ENCODE measurements at regions not wholly inside any gene's neighbourhood (a gene's known extent, or its start where the extent isn't known, plus 50 kb on each side); places are given as distances from the start of the nearest gene placed in this dataset.

DNA sequence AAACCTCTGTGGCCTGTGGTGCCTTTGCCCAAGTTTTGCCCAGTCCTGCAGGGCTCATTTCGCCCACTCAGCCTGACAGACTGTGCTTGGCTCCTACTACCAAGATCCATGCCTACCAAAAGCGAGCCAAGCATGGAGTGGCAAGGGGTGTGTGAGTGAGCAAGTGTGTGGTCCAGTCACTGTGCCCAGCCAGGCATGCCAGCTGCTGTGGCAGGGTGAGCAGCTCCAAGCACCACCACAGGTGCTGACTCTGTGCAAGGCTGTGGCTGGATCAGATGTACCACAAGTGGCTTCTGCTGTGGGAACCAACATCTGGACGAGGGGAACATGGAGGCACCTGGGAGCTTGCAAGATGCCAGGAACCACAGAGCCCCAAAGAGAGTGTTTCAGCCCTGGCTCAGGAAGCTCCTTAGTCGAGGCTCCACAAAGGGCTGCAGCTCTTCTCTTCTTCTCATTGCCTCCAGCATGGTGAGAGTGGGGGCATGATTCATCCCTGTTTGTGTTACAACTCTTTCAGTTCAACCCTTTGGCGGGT lies 1564.2 kb upstream of the MIR17HG start:
- DNase-seq = no peak
- H3K9me3 ChIP-seq = no peaks in the 10 kb centered on the region
- TF ChIP-seq POLR2A (IDR thresholded peaks at IDR 0.05) = no peak
- TF ChIP-seq, protein P1, sequence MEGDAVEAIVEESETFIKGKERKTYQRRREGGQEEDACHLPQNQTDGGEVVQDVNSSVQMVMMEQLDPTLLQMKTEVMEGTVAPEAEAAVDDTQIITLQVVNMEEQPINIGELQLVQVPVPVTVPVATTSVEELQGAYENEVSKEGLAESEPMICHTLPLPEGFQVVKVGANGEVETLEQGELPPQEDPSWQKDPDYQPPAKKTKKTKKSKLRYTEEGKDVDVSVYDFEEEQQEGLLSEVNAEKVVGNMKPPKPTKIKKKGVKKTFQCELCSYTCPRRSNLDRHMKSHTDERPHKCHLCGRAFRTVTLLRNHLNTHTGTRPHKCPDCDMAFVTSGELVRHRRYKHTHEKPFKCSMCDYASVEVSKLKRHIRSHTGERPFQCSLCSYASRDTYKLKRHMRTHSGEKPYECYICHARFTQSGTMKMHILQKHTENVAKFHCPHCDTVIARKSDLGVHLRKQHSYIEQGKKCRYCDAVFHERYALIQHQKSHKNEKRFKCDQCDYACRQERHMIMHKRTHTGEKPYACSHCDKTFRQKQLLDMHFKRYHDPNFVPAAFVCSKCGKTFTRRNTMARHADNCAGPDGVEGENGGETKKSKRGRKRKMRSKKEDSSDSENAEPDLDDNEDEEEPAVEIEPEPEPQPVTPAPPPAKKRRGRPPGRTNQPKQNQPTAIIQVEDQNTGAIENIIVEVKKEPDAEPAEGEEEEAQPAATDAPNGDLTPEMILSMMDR (IDR thresholded peaks at IDR 0.05) = no peak
- no peak overlapping the region for H3K27ac ChIP-seq
- H3K4me3 ChIP-seq = no peak overlapping the region
- H3K4me1 ChIP-seq = no peaks in the 10 kb centered on the region
- no peaks in the 10 kb centered on the region for H3K36me3 ChIP-seq
- no peaks in the 10 kb centered on the region for H3K27me3 ChIP-seq
- intact Hi-C loops (cut with DNase I) = no loop called here
- WGBS, 2 donors = 71 to 74% methylated on average over 4 to 5 of the region's 5 CpGs

DNA sequence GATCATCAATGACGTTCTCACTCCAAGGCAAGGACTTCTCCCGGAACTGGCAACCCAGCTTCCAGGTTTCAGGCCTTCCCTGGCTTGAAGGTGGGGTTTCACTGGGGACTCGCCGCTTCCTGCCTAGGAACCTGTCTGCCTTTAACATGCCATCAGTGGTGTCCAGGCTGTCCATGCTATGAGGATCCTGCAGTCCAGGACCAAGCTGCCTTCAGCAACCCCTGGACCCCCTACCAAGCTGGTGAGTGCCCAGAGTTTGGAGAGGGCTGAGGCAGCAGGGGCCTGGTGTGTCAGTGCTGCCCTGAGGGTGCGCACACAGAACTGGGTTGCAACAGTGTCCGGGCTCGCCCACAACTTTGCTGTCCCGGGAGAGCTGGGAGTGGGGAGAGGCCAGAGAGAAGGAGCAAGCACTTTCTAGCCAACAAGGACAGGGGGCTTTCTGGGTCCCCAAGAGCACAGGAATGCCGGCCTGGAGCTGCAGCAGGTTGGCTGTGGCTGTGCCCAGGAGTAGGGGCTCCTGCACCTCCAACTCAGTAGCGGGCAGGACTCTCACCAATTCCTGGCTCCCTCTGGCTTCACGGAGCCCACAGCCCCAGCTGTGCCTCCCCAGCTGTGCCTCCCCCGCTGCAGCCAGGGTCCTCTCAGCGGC lies 1563.2 kb upstream of the MIR17HG start:
- no peak for DNase-seq
- TF ChIP-seq, protein P1 (IDR thresholded peaks at IDR 0.05) = no peak
- TF ChIP-seq POLR2A (IDR thresholded peaks at IDR 0.05) = no peak
- no peak overlapping the region for H3K4me3 ChIP-seq
- intact Hi-C loops (cut with DNase I) = no loop called here
- no peak overlapping the region for H3K27ac ChIP-seq
- no peaks in the 10 kb centered on the region for H3K36me3 ChIP-seq
- H3K9me3 ChIP-seq = no peaks in the 10 kb centered on the region
- WGBS, 2 donors = 82 to 89% methylated on average over 5 to 7 of the region's 13 CpGs
- no peaks in the 10 kb centered on the region for H3K27me3 ChIP-seq
- H3K4me1 ChIP-seq = no peaks in the 10 kb centered on the region

DNA sequence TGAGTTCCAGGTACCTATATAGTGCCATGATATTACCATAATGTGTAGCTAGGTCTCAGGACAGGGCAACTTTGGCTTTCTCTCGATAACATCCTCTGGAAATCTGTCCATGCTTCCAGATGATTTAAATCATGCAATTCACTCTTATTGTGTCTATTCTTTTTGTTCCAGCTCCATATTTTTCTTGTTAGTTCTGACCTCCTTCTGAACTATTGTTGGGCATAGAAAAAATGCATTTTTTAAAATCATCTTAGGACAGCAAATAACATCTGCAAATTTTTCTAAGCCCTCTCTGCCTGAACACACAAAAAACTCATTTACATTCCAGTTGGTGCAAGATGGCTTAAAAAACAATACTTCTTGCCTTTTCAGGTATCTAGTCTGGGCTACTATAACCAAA lies 1561.0 kb upstream of the MIR17HG start:
- no peak overlapping the region for H3K27ac ChIP-seq
- no peaks in the 10 kb centered on the region for H3K36me3 ChIP-seq
- H3K4me1 ChIP-seq = no peaks in the 10 kb centered on the region
- intact Hi-C loops (cut with DNase I) = no loop called here
- H3K9me3 ChIP-seq = no peaks in the 10 kb centered on the region
- no peak for TF ChIP-seq POLR2A (IDR thresholded peaks at IDR 0.05)
- TF ChIP-seq, protein P1 (IDR thresholded peaks at IDR 0.05) = no peak
- no peak for DNase-seq
- no peak overlapping the region for H3K4me3 ChIP-seq
- 52 to 62% methylated on average over 1 of the region's 1 CpG for WGBS, 2 donors
- no peaks in the 10 kb centered on the region for H3K27me3 ChIP-seq

DNA sequence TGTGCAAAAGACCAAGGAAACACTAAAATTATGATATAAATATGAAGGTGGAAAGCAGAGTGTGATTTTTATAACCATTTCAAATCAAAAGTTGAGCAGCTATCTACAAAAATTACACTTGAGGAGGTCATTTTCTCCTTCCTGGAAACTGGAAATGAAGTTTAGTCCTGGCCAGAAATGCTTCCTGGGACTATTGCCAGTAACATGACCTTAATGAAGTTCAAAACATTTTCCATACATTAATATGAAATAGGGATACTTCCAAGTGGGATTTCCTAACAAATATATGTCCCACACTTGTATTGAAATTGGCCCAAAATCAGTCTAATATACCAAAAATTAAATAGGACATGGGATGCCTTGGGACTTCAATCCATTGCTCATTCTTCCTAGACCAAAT lies 1556.8 kb upstream of the MIR17HG start:
- TF ChIP-seq, protein P1 (IDR thresholded peaks at IDR 0.05) = no peak
- no peak for TF ChIP-seq POLR2A (IDR thresholded peaks at IDR 0.05)
- intact Hi-C loops (cut with DNase I) = no loop called here
- Histone ChIP-seq H3K9me3 (no peaks in the 10 kb centered on the region), H3K4me3 (no peak overlapping the region), H3K36me3 (no peaks in the 10 kb centered on the region), H3K4me1 (no peaks in the 10 kb centered on the region), H3K27ac (no peak overlapping the region), H3K27me3 (no peaks in the 10 kb centered on the region)
- no peak for DNase-seq

DNA sequence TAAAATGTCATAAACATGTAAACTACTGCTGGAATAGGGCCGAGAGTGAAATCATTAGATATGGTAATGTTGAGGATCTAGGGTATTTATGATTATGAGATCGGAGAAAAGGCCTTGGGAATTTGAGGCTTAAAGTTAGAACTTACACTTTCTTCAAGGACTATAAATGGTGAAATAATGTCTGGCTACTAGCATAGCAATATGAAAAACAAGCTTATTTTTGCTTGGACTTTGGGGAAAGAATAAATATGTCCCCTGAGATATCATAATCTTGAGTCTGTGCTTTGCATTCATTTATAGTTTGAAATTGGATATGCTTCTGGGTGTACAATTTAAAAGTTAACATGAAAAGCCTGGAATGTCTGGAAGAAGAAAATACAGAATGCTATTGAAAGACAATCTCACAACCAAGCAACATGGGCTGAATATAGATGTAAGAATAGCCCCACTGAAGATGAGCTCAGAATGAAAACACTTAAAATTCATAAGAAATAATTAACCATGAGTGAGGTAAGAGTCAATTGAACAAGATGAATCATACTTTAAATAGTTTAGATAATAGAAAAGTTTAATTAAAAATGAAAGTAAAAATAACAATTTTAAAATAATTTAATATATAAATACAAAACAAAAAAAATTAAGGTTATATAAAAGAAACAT lies 1555.4 kb upstream of the MIR17HG start:
- Histone ChIP-seq H3K9me3 (no peaks in the 10 kb centered on the region), H3K27ac (no peak overlapping the region), H3K4me1 (no peaks in the 10 kb centered on the region), H3K36me3 (no peaks in the 10 kb centered on the region), H3K27me3 (no peaks in the 10 kb centered on the region), H3K4me3 (no peak overlapping the region)
- no peak for DNase-seq
- TF ChIP-seq POLR2A (IDR thresholded peaks at IDR 0.05) = no peak
- TF ChIP-seq, protein P1 (IDR thresholded peaks at IDR 0.05) = no peak
- intact Hi-C loops (cut with DNase I) = no loop called here
- WGBS, 2 donors = 74 to 80% methylated on average over 2 of the region's 2 CpGs

All from esophagus squamous epithelium (tissue), 5 donors.